ENCODE measurements at regions not wholly inside any gene's neighbourhood (a gene's known extent, or its start where the extent isn't known, plus 50 kb on each side); places are given as distances from the start of the nearest gene placed in this dataset.
A peak's percentile ranks its signal among the peaks of the same experiment; 100 is the strongest.
"Not testable (repeated sequence)": the region's sequence is repeated elsewhere in the genome, so short reads cannot be mapped to it uniquely, and the experiment has no call there.

GRCh38 chr12:74665690-74666089, 128.1 kb downstream of the ATXN7L3B start:
- DNase-seq (ENCODE audit: extremely low read depth, low read depth): no peak
- no peak overlapping the region for H3K4me3 ChIP-seq (replicated peaks; ENCODE audit: low read depth, low read length)
- TF ChIP-seq, protein P1, sequence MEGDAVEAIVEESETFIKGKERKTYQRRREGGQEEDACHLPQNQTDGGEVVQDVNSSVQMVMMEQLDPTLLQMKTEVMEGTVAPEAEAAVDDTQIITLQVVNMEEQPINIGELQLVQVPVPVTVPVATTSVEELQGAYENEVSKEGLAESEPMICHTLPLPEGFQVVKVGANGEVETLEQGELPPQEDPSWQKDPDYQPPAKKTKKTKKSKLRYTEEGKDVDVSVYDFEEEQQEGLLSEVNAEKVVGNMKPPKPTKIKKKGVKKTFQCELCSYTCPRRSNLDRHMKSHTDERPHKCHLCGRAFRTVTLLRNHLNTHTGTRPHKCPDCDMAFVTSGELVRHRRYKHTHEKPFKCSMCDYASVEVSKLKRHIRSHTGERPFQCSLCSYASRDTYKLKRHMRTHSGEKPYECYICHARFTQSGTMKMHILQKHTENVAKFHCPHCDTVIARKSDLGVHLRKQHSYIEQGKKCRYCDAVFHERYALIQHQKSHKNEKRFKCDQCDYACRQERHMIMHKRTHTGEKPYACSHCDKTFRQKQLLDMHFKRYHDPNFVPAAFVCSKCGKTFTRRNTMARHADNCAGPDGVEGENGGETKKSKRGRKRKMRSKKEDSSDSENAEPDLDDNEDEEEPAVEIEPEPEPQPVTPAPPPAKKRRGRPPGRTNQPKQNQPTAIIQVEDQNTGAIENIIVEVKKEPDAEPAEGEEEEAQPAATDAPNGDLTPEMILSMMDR (IDR thresholded peaks at IDR 0.05; ENCODE audit: low read depth, low read length, missing control alignments): no peak

GRCh38 chr12:74671421-74671820, 133.8 kb downstream of the ATXN7L3B start:
- TF ChIP-seq, protein P1 (IDR thresholded peaks at IDR 0.05; ENCODE audit: low read depth, low read length, missing control alignments): no peak
- H3K4me3 ChIP-seq (replicated peaks; ENCODE audit: low read depth, low read length): no peak overlapping the region
- no peak for DNase-seq (ENCODE audit: extremely low read depth, low read depth)

GRCh38 chr12:74676955-74677354, 139.3 kb downstream of the ATXN7L3B start:
- not testable (repeated sequence) for H3K4me3 ChIP-seq (replicated peaks; ENCODE audit: low read depth, low read length); DNase-seq (ENCODE audit: extremely low read depth, low read depth)

- H3K4me3 ChIP-seq (replicated peaks; ENCODE audit: low read depth, low read length): no peak overlapping the region
- TF ChIP-seq, protein P1 (IDR thresholded peaks at IDR 0.05; ENCODE audit: low read depth, low read length, missing control alignments): no peak
- DNase-seq (ENCODE audit: extremely low read depth, low read depth): no peak
These were observed 147.8 kb downstream of the ATXN7L3B start for GRCh38 chr12:74685385-74685784.

DNA sequence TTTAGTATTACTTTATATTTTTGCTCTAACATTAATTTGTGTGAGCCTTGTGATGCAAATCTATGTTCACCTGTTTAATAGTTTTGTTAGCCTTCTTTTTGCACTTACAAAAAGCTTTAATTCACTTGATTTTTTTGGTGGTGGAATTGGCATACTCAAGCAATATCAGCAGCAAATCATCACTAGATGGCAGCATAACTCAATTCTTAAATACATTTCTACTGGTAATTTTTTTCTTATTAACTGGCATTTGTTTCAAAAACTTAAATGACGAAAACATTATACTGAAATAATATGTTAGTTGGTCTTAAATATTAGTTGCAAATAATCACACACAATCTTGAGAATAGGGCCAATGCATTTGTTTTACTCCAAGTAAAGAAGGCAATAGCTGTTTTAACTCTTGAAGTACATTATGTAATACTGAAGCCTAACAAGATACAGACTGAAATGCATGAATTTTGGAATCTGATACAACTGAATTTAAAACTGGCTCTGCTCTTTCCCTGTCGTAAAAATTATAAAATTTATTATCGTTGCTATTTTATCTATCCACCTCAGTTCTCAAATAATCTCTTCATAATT, 151.5 kb downstream of the ATXN7L3B start:
- H3K4me3 ChIP-seq (replicated peaks; ENCODE audit: low read depth, low read length): no peak overlapping the region
- peak; percentile 20 for DNase-seq (ENCODE audit: extremely low read depth, low read depth)
- TF ChIP-seq, protein P1 (IDR thresholded peaks at IDR 0.05; ENCODE audit: low read depth, low read length, missing control alignments): peak; percentile 43

DNA sequence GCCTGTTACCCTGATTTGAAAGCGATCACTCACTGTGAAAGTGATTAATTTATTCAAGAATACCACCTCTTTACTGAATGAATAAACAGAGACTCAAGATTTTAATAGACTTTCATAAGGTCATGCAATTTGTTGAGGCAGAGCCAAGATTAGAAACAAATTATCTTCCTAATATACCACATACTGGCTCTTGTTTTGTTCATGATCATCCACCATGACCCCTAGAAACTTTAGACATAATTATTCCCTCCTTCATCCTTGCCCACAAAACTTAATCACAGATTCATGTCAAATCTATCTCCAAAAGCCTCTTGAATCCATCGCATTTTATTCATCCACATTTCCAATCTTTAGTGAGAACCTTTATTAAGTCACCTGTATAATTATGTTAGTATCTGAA, 152.3 kb downstream of the ATXN7L3B start:
- no peak for DNase-seq (ENCODE audit: extremely low read depth, low read depth)
- TF ChIP-seq, protein P1 (IDR thresholded peaks at IDR 0.05; ENCODE audit: low read depth, low read length, missing control alignments): no peak
- no peak overlapping the region for H3K4me3 ChIP-seq (replicated peaks; ENCODE audit: low read depth, low read length)

- DNase-seq (ENCODE audit: extremely low read depth, low read depth): no peak
- TF ChIP-seq, protein P1 (IDR thresholded peaks at IDR 0.05; ENCODE audit: low read depth, low read length, missing control alignments): no peak
- no peak overlapping the region for H3K4me3 ChIP-seq (replicated peaks; ENCODE audit: low read depth, low read length)
These were observed 181.8 kb downstream of the ATXN7L3B start for GRCh38 chr12:74719447-74719846.
